C4-2B (cell line): ENCODE measurements at regions not wholly inside any gene's neighbourhood (a gene's known extent, or its start where the extent isn't known, plus 50 kb on each side); places are given as distances from the start of the nearest gene placed in this dataset.

ENCODE experiments used
- ZFX ChIP-seq: fragments of 450-650 bp; IDR thresholded peaks from 2 replicates; pipeline ENCODE4 v1.6.1; 2017
- TF ChIP-seq, protein P1 (sequence below): fragments of 450-650 bp; conservative IDR thresholded peaks from 2 replicates; pipeline ENCODE4 v1.5.1; 2017; ENCODE audit warnings: mild to moderate bottlenecking

DNA sequence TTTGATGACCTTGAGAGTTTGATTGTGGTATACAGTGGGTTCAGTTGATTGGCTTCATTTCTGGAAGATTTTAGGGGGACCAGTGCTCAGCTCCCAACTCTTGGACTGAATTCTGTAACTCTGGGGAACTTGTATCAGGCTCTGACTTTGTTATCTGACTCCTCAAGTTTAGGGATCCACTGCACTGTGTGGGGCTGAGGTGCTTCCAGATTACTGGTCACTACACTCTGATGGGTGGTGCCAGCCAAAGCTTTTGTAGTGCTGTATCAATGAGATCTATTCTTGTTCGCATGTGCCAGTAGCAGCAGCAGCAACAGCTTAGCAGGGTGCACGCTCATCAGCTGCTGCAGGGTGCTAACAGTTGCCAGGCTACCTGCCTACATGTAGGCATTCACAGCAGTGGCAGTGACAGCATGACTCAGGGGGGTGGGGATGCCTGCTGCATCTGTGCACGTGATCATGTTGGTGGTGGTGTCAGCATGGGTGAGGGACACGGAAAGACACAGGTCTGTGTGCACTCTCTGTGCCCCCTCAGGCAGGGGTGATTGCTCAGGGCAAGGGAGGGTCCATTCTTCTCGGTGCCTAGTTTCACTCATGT, 438.8 kb upstream of the SEMA6A start:
- TF ChIP-seq, protein P1, sequence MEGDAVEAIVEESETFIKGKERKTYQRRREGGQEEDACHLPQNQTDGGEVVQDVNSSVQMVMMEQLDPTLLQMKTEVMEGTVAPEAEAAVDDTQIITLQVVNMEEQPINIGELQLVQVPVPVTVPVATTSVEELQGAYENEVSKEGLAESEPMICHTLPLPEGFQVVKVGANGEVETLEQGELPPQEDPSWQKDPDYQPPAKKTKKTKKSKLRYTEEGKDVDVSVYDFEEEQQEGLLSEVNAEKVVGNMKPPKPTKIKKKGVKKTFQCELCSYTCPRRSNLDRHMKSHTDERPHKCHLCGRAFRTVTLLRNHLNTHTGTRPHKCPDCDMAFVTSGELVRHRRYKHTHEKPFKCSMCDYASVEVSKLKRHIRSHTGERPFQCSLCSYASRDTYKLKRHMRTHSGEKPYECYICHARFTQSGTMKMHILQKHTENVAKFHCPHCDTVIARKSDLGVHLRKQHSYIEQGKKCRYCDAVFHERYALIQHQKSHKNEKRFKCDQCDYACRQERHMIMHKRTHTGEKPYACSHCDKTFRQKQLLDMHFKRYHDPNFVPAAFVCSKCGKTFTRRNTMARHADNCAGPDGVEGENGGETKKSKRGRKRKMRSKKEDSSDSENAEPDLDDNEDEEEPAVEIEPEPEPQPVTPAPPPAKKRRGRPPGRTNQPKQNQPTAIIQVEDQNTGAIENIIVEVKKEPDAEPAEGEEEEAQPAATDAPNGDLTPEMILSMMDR: no peak
- no peak for TF ChIP-seq ZFX
